GM21786 (cell line): ENCODE measurements at regions not wholly inside any gene's neighbourhood (a gene's known extent, or its start where the extent isn't known, plus 50 kb on each side); places are given as distances from the start of the nearest gene placed in this dataset.
"Not testable (repeated sequence)": the region's sequence is repeated elsewhere in the genome, so short reads cannot be mapped to it uniquely, and the experiment has no call there.

Experiments used
- ATAC-seq: cut with Tn5 transposase; IDR thresholded peaks from one replicate; pipeline ENCODE4 v1.9.1; 2021; ENCODE audit not compliant: unreplicated experiment

DNA sequence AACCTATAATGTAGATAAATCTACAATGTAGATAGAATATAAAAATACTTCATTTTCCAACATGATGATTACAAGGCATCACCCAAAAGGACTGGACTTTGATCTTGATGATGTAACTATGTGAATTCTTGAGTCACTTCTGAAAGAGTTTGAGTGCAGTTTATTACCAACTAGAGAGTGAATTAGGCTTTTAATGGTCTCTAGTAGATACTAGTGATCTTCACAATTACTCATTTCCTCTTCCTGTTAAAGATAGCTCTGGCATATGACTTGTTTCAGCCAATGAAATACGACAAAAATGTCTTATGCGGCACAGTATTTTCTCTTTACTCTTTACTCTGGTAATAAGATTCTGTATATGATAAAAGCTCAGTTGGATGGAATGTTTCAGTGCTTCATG is 1588.1 kb upstream of the B3GALT2 start:
- no peak for ATAC-seq

DNA sequence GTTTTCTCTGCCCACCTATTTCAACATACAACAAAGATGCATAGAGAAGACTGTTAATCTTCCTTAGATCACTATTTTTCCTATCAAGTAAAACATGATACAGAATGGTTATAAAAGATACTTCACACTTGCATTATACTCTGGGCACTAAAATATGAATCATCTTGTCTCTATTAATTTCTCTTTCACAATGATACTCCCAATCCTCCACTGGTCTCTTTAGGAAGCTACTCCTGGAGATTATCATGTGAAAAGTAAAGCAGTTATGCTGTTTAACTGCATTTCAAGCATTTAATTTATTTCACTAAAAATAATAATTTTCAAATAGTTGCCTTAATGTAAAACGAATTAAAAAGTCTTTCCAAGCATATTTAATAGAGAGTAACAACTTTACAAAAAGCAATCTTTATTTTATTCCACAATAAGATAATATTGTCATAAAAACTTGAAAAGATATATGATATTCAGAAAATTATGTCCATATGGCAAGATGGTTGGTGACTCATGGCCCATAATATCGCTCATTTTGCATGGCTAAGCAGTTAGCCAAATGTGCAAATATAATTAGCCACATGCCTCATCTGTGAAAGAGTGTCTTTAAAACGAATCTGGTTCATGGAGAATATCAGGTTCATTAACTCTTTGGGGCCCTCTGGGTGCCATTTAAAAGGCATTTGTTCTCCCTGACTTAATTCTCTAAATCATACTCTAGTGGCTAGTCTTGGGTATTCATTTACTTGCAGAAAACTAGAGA is 1569.0 kb upstream of the B3GALT2 start:
- no peak for ATAC-seq

DNA sequence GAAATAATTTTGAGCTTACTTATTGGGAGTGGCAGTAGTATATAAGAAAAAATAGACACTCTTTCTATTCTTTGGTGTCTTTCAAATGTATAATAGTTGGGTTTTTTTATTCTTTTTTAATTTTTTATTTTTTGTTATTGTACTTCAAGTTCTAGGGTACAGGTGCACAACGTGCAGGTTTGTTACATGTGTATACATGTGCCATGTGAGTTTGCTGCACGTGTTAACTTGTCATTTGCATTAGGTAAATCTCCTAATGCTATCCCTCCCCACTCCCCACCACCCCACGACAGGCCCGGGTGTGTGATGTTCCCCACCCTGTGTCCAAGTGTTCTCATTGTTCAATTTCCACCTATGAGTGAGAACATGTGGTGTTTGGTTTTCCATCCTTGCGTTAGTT is 1552.4 kb upstream of the B3GALT2 start:
- not testable (repeated sequence) for ATAC-seq

DNA sequence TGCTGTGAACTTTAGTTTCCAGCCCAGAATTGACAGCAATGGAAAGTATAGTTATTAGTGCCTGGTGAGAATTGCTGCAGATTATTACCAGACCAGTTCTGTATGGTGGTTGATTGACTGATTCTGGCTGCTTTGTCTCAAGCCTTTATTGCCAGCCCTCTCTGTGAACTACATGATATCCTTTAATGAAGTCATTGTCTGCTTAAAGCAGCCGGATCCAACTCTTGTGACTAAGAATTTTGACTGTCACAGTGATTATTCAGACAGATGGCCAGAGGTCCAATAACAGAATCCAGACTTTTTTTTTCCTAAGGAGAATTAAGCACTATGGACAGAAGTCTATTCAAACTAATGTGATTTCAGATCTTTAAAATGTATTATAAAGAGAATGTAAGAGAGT is 1548.6 kb upstream of the B3GALT2 start:
- ATAC-seq = no peak

DNA sequence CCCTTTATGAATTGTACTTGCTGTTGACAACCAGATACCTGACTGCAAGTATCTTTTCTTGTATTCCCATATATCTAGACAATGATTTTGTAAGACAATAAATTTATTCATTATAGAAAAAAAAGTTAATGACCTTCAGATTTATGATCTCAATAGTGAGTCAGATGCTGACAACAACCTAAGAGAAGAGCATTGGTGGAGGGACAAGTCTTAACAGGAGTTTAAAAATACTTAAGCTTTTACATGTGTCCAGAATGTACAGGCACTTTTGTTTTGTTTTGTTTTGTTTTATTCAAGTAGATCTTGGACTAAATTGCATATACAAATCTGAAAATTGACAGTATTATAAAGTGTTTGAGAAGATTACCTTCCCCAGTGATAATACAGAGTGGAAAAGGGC is 1544.6 kb upstream of the B3GALT2 start:
- no peak for ATAC-seq

DNA sequence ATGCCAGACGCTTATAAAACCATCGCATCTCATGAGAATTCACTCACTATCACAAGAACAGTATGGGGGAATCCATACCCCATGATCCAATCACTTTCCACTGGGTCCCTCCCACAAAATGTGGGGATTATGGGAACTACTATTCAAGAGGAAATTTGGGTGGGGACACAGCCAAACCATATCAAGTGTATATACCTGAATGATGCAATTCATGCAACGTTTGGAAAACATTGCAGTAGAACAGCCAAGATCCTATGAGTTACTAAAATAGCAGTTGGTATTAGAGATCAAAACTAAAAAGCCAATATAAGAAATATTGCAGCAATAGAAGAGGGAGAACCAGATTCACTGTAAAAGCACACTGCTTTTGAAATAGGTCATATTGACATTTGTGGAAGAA is 1543.9 kb upstream of the B3GALT2 start:
- no peak for ATAC-seq

DNA sequence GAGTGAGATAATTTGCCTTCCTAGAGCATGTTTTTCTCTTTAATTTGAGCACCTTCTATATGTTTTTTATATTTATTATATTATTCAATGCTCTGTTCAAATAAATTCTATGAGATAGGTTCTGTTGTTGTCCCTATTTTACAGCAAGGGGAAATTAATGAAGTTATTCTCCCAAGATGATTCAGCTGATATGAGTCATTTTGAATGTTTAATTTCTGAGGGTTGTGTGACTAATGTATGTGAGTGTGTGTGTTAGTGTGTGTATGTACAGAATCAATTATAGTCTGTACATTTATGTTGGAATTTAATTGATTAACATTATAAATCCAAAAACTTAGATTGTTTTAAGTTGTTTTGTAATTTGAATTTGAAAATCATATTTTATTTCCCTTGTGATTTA is 1536.7 kb upstream of the B3GALT2 start:
- no peak for ATAC-seq

DNA sequence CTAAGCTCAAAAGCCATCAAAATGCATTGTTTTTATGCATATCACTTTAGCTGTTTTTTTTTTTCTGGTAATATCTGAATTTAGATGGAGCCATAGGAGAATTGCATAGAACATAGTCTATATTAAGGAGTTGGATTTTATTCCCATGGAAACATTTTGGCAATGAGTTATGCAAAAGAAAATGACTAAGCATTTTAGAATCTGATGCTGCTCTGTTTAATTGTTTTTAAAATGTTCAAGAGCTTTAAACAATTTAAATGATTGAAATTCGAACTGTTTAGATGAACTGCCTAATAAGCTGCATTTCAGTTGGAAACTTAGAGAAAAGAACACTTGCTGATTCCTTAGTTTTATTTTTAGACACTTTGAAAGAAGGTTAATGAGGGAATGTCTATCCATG is 1531.5 kb upstream of the B3GALT2 start:
- ATAC-seq = no peak

DNA sequence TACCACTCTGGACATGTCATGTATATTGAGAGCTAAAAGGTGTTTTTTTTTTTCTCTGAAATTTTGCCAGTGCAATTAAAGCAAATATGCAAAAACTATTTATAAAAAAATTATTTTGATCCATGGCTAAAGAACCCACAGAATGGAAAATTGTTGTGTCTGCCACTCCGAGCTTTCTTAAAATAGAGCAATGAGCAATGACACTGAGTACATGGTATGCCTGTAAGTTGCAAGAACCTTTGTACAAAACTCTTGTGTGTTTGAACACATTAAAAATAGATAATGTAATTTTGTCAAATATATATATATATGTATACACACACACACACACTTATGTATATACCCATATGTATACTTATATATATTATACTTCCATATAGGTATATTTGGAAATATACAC is 1530.9 kb upstream of the B3GALT2 start:
- no peak for ATAC-seq

DNA sequence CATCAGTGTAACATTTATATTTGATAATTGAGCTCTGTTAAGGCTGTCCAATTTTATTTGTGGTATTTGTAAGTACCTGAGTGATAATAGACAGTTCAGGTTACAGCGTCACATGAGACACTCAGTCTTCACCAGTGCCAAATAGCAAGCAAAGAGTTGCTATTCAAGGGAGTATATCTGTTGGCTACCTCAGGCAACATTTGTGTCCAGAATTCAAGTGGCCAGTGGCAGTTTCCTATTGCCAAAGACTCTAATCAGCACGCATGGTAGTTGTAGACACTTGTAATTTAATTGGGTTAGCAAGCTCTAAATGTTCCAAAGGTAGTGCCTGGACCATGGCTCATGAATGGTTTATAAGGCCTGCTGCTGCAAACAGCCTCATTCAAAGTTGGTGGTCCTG is 1524.3 kb upstream of the B3GALT2 start:
- no peak for ATAC-seq

DNA sequence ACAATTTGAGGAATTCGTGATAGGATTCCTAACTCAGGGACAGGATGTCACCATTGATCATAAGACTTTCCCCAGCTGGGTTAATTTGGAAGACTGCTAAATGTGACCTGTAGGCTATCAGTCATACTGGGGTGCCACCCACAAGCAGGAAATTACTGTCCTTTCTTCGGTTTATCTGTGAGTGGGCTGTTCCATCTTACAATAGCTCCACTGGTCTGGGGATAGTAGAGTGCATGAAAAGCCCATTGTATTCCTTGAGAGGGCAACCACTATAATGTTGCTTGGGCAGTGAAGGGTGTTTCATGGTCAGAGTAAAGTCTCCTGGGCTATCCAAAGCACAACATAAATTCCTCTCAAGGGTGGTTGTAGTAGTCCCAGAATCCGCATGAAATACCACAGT is 1523.0 kb upstream of the B3GALT2 start:
- no peak for ATAC-seq

DNA sequence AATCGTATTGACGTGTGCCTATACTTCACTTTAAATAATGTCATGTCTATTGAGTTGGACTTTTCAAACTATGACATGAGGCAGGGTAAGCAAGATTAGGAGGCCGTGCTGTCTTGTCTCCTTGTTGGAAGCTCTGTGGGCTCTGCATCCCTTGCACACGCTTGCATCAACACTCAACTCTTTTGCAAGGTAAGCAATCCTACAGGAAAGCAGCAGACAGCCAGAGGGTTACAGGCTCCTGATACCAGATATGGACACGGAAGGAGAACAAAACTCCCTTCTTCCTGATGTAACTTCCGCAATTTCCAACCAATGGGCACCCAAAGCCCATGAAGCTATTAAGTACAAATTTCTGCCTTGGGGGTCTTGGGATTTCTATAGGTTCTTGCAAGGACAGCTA is 1520.7 kb upstream of the B3GALT2 start:
- ATAC-seq = no peak

DNA sequence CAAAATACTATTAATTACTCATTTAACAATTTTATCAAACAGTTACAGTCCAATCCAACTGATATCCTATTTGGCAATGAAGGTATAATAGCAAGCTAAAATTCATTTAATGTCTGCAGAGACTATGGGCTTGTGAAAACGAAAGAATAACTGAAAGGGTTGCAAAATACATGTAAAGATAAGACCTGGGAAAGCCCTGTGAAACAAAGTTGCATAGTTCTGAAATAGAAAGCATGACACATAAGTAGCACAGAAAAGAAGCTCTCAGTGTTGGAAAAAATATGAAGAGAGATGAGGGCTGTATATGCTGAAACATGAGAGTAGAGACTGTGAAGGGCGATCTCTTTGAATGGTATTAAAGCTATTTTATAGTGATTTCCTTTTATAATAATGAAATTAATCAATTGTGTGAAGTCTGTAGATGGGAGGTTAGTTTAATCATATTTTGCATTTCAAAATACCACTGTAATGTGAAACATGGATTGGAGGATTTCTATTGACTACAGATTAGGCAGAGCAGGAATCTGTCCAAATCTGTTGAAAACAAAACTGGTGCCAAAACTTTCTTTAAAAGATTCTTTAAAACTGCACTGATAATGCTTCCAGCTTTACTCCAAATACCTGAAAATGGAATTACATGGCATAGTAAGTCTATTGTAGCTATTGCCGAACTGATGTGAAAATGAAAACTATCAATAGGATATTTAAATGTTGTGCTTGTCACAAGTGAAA is 1518.9 kb upstream of the B3GALT2 start:
- peak; percentile 49 for ATAC-seq

DNA sequence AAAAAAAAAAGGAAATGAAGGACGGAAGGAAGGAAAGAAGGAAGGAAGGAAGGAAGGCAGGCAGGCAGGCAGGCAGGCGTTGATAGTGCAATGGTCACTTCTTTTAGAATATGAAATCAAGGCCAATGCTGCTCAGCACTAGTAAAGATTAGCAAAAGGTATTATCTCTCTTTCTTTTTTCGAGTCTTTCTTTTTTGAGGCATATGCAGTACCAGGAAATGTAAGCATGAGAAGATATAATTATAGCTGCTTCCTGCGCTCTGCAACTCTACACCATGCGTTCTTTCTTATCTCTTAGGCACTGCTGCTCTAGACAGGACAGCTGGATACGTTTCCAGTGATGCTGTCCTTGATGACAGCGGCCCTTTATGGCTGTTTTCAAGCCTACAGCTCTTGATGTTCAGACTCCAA is 1512.5 kb upstream of the B3GALT2 start:
- no peak for ATAC-seq

DNA sequence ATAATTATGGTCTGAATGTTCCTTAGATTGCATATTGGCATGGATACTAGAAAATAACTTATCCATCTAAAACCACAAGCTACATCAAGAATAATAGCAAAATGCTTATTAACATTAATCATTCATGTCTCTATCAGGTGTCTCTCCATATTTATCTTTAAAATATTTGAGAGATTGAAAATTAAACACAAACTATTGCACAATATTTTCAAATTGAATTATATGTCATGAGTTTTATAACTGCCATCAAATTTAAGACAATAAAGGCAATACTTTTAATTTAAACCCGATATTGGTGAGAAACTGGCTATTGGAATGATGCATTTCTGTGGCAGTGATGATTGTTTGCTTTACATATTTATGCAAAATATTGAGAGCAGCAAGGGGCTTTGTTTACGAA is 1506.8 kb upstream of the B3GALT2 start:
- no peak for ATAC-seq

DNA sequence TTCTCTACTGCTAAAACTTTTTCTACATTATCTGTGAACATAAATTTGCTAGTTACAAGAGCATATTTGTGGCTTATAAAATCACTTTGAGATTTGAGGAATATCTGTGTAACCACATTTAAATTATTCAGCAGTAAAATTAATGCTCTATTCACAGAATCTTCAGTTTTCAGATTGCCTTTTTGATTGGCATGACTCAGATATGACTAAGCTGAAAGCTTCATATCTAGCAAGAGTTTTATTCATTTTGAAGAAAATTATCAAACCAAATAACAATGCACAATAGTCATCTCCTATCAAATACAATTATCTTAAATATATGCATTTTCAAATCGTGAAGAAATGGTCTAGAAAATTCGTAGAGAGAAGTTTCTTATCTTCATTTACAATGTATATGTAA is 1498.2 kb upstream of the B3GALT2 start:
- ATAC-seq = no peak

DNA sequence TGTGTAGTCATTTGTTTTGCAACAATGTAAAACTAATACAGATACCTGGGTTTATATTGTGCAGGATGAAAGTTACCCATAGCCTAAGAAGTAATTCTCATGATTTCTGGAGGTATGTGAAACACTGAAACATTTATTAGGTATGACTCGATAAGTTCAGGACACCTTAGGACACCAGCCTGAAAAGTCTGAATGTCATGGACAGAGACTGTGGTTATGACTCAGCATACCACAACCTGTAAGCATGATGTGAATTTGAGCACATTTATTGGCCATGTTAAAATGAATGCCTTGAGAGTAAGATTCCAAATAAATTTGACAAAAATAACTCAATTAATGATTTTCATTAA is 1471.7 kb upstream of the B3GALT2 start:
- no peak for ATAC-seq

DNA sequence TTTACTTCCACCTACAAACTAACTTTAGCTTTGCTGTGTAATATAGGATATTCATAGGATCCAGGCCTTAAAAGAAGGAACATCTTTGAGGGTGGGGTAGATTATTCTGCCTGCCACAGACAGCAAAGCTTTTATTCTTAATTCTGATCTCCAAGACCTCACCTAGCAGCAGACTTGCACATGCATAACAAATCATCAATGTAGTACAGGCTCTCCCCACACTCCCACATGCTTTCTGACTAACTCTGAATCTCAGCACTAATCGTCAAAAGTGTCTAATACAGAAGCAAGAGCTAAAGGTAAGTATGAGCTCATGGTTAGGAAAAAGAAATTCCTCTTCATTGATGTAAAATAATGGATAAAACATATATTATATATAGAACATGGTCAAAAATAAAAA is 1468.5 kb upstream of the B3GALT2 start:
- ATAC-seq = no peak

DNA sequence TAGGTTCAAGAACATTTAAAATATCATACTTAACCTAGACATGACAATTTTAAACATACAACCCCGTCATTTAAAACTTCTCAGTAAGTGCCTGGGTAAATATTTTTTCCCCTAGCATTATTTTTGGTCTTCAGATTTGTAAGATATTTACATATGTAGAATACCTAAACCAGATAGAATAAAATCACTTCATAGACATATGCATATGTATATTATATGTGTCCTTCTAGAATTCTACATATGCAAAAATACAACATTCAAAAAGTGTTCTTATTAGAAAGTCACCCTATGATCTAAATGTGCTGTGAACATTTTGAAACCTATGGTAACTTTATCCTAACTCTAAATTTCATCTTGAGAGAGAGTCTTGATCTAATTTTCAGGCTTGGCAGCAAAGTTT is 1467.0 kb upstream of the B3GALT2 start:
- no peak for ATAC-seq

DNA sequence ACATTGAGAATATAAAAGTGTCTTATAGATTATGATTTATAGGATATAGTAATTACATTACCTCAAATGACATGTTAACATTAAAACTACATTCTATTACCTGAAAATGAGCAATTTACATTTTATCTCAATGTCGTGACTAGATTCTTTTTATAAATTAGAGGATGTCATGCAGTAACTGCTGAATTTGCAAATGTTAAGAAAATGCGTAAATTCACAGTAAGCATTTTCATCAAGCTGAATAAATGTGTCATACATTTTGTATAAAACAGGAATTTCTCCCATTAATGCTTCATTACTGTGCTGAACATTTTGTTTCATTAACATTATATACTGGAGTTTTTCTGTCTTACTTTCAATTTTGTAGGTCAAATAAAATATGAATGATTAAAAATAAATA is 1460.7 kb upstream of the B3GALT2 start:
- ATAC-seq = no peak

DNA sequence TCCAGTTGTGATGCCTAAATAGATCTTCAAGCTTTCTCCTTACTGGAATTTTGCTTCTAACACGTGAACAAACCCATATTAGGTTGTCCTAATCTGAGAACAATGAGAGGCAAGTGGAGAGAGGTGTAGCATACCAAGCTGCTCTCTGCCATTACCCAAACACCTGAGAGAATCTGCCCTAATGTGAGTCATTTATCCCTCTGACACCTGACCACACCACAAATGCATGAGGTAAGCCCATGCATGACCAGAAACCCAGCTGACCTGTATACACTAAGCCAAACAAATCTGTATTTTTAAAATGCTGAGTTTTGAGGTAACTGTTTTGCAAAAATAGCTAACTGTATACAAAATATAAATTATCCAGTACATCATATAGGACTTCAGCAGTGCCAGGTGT is 1458.1 kb upstream of the B3GALT2 start:
- no peak for ATAC-seq

DNA sequence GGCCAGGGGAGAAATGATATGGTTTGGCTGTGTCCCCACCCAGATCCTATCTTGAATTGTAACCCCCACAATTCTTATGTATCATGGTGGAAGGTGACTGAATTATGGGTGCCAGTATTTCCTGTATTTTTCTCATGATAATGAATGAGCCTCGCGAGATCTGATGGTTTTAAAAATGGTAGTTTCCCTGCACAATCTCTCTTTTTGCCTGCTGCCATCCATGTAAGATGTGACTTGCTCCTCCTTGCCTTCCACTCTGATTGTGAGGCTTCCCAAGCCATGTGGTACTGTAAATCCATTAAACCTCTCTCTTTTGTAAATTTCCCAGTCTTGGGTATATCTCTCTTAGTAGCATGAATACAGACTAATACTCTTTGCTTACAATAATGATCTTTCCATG is 1453.9 kb upstream of the B3GALT2 start:
- ATAC-seq = no peak

DNA sequence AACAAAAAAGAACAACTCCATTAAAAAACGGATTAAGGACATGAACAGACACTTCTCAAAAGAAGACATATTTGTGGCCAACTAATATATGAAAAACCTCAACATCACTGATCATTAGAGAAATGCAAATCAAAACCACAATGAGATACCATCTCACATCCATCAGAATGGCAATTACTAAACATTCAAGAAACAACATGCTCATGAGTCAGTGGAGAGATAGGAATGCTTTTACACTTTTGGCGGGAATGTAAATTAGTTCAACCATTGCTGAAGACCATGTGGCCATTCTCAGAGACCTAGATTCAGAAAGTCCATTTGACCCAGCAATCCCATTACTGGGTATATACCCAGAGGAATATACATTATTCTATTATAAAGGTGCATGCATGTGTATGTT is 1442.6 kb upstream of the B3GALT2 start:
- ATAC-seq = no peak
